ENCODE measurements at regions not wholly inside any gene's neighbourhood (a gene's known extent, or its start where the extent isn't known, plus 50 kb on each side); places are given as distances from the start of the nearest gene placed in this dataset.

DNA sequence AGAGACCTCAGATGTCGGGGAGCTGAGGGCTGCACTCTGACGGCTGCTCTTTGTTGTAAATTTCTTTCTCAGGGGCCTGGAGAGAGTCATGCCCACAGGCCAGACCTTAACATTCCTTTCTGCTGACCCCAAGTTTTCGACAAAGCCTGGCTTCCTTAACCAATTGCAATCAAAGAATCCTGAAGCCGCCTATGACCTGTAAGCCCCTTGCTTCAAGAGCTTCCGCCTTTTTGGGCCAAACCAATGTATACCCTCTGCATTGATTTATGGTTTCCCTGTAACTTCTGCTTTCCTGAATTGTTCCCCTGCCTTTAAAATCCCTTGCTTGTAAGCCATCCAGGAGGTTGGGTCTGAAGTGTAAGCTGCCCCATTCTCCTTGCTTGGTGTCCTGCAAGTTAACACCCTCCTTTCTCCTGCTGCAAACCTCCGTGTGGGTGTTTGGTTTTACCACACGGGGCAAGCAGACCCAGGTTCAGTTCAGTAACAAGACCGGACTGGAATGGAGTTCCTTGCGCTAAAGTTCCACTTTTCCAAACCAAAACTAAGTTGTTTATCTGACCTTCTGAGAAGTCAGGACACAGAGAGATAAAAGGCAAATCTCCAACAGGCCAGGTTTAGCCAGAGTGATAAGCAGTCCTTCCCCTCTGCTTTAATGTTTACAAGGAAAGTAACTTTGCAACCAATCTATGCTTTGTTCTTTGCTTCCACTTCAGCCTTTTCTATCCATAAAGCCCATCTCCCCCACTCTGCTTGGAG is 141.6 kb downstream of the KCNJ12 start:
- H3K4me3 ChIP-seq (ENCODE audit: low read depth, low read length) = no peak overlapping the region
- in situ Hi-C loops (cut with HindIII; ENCODE audit: low pct_ligation_motif_present, low sequenced_read_pairs) = no loop called here
- no peaks in the 10 kb centered on the region for H3K27me3 ChIP-seq (replicated peaks)
- no peak overlapping the region for H3K27ac ChIP-seq
- DNase-seq = no peak
- no peaks in the 10 kb centered on the region for H3K36me3 ChIP-seq (replicated peaks)
- TF ChIP-seq, protein P1, sequence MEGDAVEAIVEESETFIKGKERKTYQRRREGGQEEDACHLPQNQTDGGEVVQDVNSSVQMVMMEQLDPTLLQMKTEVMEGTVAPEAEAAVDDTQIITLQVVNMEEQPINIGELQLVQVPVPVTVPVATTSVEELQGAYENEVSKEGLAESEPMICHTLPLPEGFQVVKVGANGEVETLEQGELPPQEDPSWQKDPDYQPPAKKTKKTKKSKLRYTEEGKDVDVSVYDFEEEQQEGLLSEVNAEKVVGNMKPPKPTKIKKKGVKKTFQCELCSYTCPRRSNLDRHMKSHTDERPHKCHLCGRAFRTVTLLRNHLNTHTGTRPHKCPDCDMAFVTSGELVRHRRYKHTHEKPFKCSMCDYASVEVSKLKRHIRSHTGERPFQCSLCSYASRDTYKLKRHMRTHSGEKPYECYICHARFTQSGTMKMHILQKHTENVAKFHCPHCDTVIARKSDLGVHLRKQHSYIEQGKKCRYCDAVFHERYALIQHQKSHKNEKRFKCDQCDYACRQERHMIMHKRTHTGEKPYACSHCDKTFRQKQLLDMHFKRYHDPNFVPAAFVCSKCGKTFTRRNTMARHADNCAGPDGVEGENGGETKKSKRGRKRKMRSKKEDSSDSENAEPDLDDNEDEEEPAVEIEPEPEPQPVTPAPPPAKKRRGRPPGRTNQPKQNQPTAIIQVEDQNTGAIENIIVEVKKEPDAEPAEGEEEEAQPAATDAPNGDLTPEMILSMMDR (IDR thresholded peaks at IDR 0.05; ENCODE audit: low read depth, low read length, missing control alignments) = no peak

GRCh38 chr17:21522755-21523336 is 146.7 kb downstream of the KCNJ12 start:
- no peak overlapping the region for H3K4me3 ChIP-seq (ENCODE audit: low read depth, low read length)
- H3K36me3 ChIP-seq (replicated peaks) = no peaks in the 10 kb centered on the region
- TF ChIP-seq, protein P1 (IDR thresholded peaks at IDR 0.05; ENCODE audit: low read depth, low read length, missing control alignments) = no peak
- no peaks in the 10 kb centered on the region for H3K27me3 ChIP-seq (replicated peaks)
- DNase-seq = no peak
- in situ Hi-C loops (cut with HindIII; ENCODE audit: low pct_ligation_motif_present, low sequenced_read_pairs) = no loop called here
- no peak overlapping the region for H3K27ac ChIP-seq

DNA sequence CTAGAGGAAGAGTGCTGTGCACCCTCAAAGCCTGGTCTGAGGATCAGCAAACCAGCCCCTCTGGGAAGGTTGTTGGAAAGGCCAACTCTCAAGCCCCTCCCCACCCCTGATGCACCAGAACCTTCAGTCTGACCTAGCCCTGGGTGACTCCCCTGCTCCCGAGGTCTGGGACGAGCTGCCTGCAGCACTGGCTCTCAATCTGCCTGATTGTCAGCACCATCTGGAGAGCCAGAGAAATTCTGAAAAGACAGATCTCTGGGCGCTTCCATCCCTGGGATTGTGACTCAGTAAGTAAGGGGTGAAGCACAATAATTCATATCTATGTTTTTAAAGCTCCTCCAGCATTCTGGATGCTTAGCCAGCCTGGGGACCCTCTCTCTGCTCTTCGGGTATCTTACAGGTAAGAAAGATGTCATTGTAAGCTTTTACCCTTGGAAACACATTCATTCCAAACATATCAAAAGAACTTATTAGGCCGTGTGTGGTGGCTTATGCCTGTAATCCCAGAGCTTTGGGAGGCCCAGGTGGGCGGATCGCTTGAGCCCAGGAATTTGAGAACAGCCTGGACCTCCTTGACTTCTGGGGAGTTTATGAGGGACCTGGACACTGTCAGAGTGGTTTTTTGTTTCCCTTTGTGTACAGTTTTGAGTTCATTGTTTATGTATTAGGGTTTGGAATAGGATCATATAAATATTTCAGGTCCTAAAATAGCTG is 147.5 kb downstream of the KCNJ12 start:
- Histone ChIP-seq H3K27ac (no peak overlapping the region), H3K27me3 (replicated peaks) (no peaks in the 10 kb centered on the region), H3K36me3 (replicated peaks) (no peaks in the 10 kb centered on the region), H3K4me3 (ENCODE audit: low read depth, low read length) (no peak overlapping the region)
- TF ChIP-seq, protein P1 (IDR thresholded peaks at IDR 0.05; ENCODE audit: low read depth, low read length, missing control alignments) = no peak
- DNase-seq = no peak
- in situ Hi-C loops (cut with HindIII; ENCODE audit: low pct_ligation_motif_present, low sequenced_read_pairs) = no loop called here

DNA sequence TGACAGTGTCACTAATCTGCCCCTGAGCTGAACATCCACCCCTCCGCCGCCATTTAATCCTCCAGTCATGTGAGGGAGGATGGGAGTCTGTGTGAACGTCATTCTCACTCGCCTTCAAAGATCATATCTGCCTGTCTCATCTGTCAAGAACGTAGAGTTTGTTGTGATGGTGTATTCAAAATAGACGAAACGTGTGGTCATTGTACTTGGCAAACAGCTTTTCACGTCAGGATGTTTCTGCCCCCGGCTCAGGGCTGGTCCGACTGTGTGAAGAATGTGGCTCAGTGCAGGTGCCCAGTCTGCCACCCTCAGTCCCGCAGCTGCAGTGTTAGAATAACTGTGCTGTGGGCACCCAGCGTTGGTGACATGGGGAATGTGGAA is 148.0 kb downstream of the KCNJ12 start:
- peak; percentile 56 for DNase-seq
- no peaks in the 10 kb centered on the region for H3K36me3 ChIP-seq (replicated peaks)
- H3K27me3 ChIP-seq (replicated peaks) = no peaks in the 10 kb centered on the region
- in situ Hi-C loops (cut with HindIII; ENCODE audit: low pct_ligation_motif_present, low sequenced_read_pairs) = no loop called here
- TF ChIP-seq, protein P1 (IDR thresholded peaks at IDR 0.05; ENCODE audit: low read depth, low read length, missing control alignments) = no peak
- H3K27ac ChIP-seq = no peak overlapping the region
- H3K4me3 ChIP-seq (ENCODE audit: low read depth, low read length) = no peak overlapping the region

- in situ Hi-C loops (cut with HindIII; ENCODE audit: low pct_ligation_motif_present, low sequenced_read_pairs) = no loop called here
- no peak overlapping the region for H3K27ac ChIP-seq
- H3K27me3 ChIP-seq (replicated peaks) = no peaks in the 10 kb centered on the region
- H3K36me3 ChIP-seq (replicated peaks) = no peaks in the 10 kb centered on the region
- TF ChIP-seq, protein P1 (IDR thresholded peaks at IDR 0.05; ENCODE audit: low read depth, low read length, missing control alignments) = peak; percentile 17
- DNase-seq = no peak
- H3K4me3 ChIP-seq (ENCODE audit: low read depth, low read length) = no peak overlapping the region
Observed at GRCh38 chr17:21525464-21526130, 149.4 kb downstream of the KCNJ12 start.
